HG03432 (cell line): ENCODE measurements at regions not wholly inside any gene's neighbourhood (a gene's known extent, or its start where the extent isn't known, plus 50 kb on each side); places are given as distances from the start of the nearest gene placed in this dataset.
"Not testable (repeated sequence)": the region's sequence is repeated elsewhere in the genome, so short reads cannot be mapped to it uniquely, and the experiment has no call there.

Experiments used
- ATAC-seq: cut with Tn5 transposase; IDR thresholded peaks from one replicate; pipeline ENCODE4 v1.9.1; 2021; ENCODE audit warnings: mild to moderate bottlenecking, moderate library complexity; ENCODE audit not compliant: unreplicated experiment

GRCh38 chrX:81857192-81857591 is 655.3 kb downstream of the SH3BGRL start:
- ATAC-seq, result no peak

GRCh38 chrX:81866873-81867272 is 665.0 kb downstream of the SH3BGRL start:
- ATAC-seq, result no peak

- ATAC-seq, result no peak
Measured at GRCh38 chrX:81868979-81869378, 667.1 kb downstream of the SH3BGRL start.

GRCh38 chrX:81874807-81875206 is 672.9 kb downstream of the SH3BGRL start:
- ATAC-seq, result no peak

GRCh38 chrX:81875800-81876199 is 673.9 kb downstream of the SH3BGRL start:
- ATAC-seq, result no peak

GRCh38 chrX:81876437-81876836 is 674.5 kb downstream of the SH3BGRL start:
- ATAC-seq, result no peak

- ATAC-seq, result no peak
Measured at GRCh38 chrX:81890521-81890920, 688.6 kb downstream of the SH3BGRL start.

GRCh38 chrX:81900522-81900921 is 698.6 kb downstream of the SH3BGRL start:
- ATAC-seq, result no peak

- no peak for ATAC-seq
Measured at GRCh38 chrX:81925812-81926211, 723.9 kb downstream of the SH3BGRL start.

- ATAC-seq, result not testable (repeated sequence)
Measured at GRCh38 chrX:81945911-81946310, 744.0 kb downstream of the SH3BGRL start.

GRCh38 chrX:81957318-81957717 is 755.4 kb downstream of the SH3BGRL start:
- ATAC-seq, result no peak

- peak; percentile 72 for ATAC-seq
Measured at GRCh38 chrX:81957900-81958545, 756.1 kb downstream of the SH3BGRL start.

- ATAC-seq, result no peak
Measured at GRCh38 chrX:81959964-81960363, 758.1 kb downstream of the SH3BGRL start.

- not testable (repeated sequence) for ATAC-seq
Measured at GRCh38 chrX:81974413-81974812, 772.5 kb downstream of the SH3BGRL start.

GRCh38 chrX:81979806-81980515 is 778.1 kb downstream of the SH3BGRL start:
- ATAC-seq, result no peak

- not testable (repeated sequence) for ATAC-seq
Measured at GRCh38 chrX:81987217-81987616, 785.3 kb downstream of the SH3BGRL start.

- no peak for ATAC-seq
Measured at GRCh38 chrX:81996166-81996565, 794.3 kb downstream of the SH3BGRL start.

GRCh38 chrX:82029571-82030218 is 827.8 kb downstream of the SH3BGRL start:
- ATAC-seq, result no peak

- ATAC-seq, result no peak
Measured at GRCh38 chrX:82031250-82031649, 829.3 kb downstream of the SH3BGRL start.

GRCh38 chrX:82038793-82039192 is 836.9 kb downstream of the SH3BGRL start:
- ATAC-seq, result no peak

- ATAC-seq, result no peak
Measured at GRCh38 chrX:82041034-82041433, 839.1 kb downstream of the SH3BGRL start.

- no peak for ATAC-seq
Measured at GRCh38 chrX:82058728-82059127, 856.8 kb downstream of the SH3BGRL start.
